ENCODE measurements at regions not wholly inside any gene's neighbourhood (a gene's known extent, or its start where the extent isn't known, plus 50 kb on each side); places are given as distances from the start of the nearest gene placed in this dataset.
"Not testable (repeated sequence)": the region's sequence is repeated elsewhere in the genome, so short reads cannot be mapped to it uniquely, and the experiment has no call there.

DNA sequence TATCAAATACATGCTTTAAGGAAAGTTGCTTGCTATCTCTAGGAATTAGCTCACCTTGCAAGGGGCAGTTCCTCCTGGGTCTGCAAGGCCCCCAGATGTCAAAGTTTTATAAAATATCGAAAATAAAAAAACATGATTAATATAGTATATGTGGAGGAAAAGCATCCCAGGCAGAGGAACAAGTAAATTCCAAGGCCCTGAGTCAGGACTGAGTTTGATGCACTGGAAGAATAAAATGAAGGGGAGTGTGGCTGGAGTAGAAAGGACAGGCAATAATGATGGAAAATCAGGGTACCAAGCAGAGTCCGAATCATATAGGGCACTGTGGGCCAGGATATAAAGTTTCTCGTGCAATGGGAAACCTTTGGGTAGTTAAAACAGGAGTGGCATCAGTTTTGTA lies 112.4 kb upstream of the EEPD1 start:
- DNase-seq, result no peak

DNA sequence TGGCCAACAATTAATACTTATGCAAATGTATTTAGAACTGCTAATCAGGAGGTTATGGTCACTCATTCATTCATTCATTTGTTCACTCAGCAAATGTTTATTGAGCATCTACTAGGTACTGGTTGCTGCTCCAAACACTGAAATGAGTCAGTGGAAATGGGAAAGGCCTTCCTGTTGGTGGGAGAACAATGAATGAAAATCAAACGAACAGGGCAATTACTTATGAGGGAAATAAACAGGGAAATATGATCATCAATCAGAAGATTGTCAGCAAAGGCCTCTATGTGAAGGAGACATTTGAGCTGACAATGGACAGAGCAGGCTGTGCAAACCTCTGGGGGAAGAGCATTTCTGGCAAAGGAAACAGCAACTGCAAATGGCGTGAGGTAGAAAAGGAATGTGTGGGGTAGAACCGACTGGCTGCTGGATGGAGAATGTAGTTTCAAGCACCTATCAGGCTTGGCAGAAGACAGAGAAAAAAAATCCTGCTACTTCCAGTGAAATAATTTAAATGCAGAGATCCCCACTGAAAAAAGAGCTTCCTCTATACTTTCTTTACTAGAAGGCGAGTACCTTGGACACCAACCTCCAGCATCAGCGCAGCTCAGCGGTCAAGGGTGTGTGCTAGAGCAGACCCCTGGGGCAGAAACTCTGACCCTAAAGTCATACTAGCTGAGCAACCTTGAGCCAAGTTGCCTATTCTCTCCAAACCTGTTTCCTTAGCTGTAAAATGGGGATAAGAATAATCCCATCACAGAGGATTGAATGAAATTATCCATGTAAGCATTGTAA lies 108.8 kb upstream of the EEPD1 start:
- no peak for DNase-seq

DNA sequence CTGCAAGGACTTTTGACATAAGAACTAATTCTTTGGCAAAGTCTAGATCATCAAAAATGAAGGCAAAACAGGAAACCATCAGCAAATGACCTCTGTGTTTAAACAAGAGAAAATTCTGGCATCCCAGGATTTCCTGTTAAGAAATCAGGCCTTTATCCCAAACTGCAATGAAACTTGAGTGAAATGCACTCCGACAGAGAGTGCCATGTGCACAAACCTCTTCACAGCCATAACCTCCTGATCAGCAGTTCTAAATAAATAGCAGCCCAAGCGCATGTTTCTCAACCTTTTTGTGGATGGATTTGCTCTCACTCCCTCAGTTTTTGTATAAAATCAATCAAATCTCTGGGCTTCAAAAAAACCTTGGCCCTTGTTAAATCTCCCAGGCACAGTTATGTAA lies 107.7 kb upstream of the EEPD1 start:
- no peak for DNase-seq

DNA sequence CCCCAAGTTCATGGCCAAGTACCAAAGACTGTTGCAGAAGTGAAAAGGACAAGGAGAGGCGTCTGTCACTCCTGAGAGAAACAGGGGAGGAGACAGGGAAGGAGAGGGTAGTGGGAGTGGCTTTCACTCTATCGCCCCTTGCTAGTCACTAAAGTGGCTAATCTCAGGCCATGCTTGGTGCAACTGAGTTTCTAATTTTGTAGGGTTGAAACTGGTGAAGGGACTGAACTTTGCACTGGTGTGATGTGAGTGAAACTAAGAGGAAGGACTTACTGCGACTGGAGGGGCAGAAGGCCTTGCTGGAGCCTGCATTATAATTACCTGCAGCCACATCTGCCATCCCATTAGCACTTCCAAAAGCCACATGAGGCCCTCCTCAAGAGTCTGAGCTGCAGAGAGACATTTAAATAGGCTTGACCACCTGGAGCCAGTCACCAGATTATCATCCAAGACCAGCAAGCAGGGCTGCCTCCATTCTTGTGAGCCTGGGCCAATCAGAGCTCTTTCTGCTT lies 107.2 kb upstream of the EEPD1 start:
- DNase-seq, result no peak

DNA sequence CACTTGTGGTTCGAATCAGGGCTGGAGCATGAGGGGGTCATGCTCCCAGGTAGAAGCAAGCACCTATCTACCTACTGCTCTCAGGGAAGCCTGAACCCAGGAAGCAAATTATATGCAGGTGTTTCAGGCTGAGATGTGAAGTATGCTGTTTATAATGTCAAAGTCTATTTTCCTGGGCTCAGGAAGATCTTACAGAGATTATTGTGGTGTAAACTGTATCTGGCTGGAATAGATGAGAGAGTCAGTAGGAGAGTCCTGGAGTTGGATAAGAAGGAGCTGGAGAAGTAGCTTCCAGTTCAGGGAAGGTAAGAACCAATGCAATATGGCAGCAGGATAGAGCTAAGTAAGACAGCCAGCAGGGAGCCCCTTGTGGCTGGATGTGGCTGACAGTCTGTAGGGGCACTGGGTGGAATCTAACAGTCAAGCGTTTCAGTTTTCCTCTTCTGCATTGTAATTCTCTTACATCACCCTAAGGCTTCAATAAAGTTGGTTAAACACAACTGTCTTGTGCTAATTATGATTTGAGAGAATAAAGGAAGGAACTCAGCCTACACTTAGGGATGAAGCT lies 105.9 kb upstream of the EEPD1 start:
- no peak for DNase-seq

DNA sequence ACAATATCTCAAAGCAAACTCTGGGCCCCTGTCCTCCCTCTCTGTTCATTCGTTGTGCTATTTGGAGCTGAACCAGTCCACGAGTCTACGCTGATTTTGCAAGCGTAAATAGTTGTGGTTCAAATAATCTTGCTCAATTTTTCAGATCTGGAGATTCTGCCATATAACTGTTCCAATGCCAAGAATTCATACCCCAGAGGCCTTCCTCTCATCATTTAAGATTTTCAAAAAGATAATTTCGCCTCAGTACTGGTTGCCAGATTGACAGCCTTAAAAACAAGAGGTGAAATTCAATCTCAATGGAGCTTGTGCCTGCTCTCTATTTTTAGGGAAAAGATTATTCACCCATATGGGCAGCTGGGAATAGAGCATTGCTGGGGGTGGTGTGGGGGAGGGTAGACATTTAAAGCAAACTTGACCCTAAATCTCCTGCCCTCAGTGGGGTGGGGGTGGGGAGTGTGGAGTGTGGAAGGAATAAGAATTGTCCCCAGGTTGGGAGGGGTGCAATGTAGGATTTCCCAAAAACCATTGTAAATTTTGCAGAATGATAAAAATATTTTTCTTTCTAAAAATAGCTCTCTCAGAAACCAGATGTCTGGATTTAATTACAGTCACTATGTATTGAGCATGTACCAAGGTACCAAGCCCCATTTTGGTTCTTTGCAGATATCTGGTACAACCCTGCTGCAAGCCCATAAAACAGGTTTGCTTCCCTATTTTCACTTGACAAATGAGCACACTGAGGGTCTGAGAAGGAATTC lies 104.7 kb upstream of the EEPD1 start:
- no peak for DNase-seq

DNA sequence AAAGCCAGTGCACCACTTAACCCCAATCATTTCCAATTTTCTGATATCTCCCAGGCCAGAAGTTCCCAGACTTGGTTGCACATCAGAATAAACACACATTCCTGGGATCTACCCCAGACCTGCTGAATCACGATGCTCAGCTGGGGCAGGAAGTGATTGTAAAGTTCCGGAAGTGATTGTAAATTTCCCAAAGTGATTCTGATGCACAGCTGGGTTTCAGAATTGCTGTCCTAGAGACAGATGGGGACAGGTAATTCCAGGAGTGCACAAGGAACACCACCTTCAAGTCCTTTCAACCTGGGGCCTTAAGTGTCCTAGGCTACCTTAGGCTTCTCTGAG lies 104.2 kb upstream of the EEPD1 start:
- DNase-seq, result no peak

DNA sequence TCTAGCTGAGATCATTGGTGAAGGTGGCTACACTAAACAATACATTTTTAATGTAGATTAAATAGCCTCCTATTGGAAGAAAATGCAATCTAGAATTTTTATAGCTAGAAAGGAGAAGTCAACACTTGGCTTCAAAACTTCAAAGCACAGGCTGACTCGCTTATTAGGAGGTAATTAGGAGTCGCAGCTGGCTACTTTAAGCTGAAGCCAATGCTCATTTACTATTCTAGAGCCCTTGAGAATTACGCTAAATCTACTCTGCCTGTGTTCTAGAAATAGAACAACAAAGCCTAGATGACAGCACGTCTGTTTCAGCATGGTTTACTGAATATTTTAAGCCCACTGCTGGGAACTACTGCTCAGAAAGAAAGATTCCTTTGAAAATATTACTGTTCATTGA lies 101.6 kb upstream of the EEPD1 start:
- no peak for DNase-seq

DNA sequence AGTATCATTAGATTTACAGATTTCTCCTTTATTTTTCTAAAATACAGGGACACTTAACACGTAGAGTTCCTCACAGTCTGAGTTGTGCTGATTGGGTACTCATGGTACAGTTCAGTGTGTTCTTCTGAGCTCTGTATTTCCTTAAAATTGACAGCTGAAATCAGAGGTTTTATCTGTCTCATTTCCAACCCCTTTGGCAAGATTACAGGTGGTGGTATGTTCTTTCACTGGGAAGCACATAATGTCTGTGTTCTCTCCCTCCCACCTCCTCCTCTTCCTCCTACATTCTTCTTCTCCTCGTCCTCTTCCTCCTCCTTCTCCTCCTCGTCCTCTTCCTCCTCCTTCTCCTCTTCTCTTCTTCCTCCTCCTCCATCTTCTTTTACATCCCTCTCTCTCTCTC lies 99.5 kb upstream of the EEPD1 start:
- DNase-seq, result no peak

DNA sequence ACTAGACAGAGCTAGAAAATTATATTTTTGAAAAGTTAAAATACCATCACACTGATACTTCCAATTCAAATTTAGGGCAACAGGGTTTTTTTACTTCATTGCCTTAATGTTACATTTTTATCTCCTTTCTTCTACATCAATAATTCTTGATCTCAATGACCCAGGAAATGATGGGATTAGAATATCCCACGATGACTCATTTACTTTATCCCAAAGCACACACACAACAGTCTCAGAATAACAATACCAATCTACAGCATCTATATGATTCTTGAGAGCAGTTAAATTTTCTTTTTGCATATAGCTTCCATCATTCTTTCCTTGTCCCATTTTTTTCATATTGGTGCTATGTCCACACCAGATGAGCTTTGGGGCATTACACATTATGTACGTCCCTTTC lies 98.4 kb upstream of the EEPD1 start:
- DNase-seq, result no peak

DNA sequence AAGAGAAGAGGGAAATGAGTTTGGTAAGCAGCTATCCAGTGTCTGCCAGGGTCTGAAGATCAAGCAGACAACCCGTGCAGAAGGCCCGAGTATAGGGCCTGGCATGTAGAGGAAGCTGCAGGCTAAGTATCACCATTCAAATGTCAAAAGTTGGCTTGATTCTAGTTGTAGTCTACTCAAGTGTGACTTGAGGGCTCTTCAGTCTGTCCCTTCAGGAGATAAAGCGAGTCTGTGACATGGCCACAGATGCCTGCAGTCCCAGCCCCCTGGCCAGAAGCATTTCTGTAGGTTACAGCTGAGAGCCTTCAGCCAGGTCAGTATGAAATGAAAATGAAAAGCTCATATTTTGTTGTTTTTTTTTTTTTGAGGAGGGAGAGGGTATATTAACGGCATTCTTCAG lies 97.8 kb upstream of the EEPD1 start:
- no peak for DNase-seq

DNA sequence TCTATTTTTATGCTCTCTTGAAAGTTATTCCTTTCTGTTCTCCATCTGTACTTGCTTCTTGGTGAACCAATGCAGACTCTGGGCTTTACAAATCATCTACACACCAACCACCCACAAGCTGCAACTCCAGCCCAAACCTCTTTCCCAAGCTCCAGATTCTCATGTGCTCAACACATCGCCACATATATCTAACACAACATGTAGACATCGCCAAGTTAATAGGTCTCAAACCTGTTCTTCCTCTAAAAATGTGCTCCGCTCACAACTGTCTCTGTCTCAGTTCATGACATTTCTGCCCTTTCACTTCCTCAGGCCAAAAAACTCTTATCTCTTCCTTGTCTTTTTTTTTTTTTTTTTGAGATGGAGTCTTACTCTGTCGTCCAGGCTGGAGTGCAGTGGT lies 95.7 kb upstream of the EEPD1 start:
- no peak for DNase-seq

DNA sequence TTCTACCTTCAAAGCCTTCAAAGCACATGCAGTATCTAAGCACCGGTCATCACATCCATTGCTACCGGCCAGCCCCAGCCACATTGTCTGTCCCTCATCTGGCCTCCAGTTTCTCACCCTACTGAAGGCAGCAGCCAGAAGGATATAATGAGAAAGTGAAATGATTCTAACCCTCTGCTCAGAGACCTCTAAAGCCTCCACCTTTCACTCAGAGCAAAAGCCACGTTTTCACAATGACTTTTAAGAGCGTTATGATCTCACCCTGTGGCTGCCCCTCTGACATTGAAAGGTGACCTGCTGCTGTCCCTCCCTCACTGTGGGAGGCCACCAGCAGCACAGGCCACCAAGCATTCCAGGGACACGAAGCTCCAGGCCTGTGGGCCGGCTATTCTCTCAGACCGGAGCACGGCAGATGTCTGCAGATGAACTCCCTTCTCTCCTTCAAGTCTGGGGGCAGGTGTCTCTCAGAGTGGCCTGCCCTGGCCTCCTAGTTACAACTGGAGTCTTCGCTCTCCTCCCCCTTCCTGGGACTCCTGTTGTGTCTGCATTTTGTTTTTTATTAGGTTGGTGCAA lies 94.9 kb upstream of the EEPD1 start:
- no peak for DNase-seq

DNA sequence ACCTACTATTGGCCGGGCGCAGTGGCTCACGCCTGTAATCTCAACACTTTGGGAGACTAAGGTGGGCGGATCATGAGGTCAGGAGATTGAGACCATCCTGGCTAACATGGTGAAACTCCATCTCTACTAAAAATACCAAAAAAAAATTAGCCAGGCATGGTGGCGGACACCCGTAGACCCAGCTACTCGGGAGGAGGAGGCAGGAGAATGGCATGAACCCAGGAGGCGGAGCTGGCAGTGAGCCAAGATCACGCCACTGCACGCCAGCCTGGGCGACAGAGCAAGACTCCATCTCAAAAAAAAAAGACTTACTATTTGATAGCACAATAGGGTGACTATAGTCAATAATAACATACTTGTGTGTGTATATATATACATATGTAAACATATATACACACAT lies 92.7 kb upstream of the EEPD1 start:
- DNase-seq, result not testable (repeated sequence)

DNA sequence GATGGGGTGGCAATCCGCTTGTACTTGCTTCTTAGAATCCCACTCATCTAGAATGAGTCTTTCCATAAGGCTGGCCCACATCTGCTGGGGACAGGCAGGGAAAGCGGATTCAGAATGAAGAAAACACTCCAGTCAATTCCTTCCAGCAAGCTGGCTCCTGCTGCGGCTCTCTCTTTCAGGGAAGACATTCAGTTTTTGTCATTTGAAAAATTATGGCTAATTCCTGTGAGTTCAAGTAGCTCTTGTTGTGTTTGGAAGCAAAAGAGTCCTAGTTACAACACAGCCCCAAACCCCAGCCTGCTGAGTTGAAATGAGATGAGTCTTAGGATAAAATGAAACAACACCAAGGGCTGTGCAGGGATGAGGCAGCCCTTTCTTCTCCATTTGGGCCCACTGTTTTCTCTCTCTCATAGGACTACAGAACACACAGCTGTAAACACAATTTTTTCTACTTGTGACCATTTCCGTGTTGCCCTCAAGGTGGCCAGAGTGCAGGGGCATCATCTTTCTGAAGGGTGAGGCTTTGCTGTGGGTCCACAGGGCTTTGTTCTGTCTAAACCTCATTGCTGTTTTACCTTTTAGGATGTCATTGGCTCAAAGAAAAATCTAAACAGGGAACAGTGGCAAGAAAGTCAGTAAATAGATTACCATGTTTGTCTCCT lies 90.8 kb upstream of the EEPD1 start:
- DNase-seq, result no peak

DNA sequence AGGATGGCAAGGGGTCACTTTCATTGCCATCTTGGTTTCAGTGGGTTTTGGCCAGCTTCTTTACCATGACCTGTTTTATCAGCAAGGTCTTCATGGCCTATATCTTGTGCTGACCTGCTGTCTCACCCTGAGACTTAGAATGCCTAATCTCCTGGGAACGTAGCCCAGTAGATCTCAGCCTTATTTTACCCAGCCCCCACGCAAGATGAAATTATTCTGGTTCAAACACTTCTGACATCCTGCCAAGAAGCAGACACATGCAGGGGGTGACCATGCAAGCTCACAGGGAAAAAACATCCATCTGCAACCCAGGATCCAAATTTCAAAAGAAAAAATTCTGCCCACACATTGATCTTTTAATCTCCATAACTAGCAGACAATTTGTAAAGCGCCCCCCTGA lies 88.4 kb upstream of the EEPD1 start:
- DNase-seq, result no peak

DNA sequence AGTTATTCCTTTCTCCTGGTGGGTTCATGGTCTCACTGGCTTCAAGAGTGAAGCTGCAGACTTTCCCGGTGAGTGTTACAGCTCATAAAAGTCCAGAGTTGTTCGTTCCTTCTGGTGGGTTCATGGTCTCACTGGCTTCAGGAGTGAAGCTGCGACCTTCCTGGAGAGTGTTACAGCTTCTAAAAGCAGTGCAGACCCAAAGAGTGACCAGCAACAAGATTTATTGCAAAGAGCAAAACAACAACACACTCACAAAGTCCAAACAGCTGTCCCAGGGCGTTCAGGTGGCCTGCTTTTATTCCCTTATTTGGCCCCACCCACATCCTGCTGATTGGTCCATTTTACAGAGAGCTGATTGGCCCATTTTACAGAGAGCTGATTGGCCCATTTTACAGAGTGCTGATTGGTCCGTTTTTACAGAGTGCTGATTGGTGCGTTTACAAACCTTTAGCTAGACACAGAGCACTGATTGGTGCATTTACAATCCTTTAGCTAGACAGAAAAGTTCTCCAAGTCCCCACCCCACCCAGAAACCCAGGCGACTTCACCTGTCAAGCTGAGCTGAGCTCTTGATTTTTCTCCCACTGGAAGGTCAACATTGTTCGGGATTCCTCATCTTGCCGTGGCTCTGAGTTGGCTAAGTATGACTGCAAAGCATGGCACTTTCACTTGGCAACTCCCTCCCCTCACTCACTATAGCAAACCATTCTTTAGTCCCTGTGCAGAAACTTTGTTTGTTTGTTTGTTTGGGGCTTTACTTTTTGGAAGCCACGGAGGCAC lies 87.3 kb upstream of the EEPD1 start:
- not testable (repeated sequence) for DNase-seq

DNA sequence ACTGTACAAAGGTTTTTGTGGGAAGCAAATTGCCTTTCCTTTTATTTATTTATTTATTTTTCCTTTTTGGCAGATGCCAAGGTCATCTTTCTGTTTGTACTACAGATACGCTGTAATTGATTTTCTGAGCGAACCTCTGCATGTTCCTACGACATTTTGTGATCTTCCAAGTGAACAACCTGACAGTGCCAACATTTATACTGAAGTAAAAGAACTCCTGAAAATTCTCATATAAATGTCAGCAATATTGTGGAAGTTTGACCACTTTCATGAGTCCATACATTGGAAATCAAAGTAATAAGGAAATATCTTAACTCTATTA lies 86.8 kb upstream of the EEPD1 start:
- no peak for DNase-seq

DNA sequence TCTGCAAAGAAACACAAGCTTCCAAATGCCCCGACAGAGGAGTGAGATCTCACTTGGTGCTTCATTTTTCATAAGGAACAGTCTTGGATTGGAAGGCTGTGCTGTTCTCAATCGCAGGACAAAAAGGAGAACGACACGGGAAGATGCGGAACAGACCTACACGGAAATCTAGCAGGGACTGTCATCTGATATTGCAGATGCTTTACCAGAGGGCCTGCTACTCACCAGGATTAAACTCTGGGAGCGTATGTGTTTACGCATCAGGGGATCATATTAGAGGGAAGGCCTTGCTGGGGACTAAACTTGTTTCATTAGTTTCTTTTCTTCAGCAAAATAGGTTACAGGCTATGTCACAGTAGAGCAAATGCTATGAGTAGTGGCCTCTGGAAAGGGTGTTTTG lies 82.8 kb upstream of the EEPD1 start:
- no peak for DNase-seq

DNA sequence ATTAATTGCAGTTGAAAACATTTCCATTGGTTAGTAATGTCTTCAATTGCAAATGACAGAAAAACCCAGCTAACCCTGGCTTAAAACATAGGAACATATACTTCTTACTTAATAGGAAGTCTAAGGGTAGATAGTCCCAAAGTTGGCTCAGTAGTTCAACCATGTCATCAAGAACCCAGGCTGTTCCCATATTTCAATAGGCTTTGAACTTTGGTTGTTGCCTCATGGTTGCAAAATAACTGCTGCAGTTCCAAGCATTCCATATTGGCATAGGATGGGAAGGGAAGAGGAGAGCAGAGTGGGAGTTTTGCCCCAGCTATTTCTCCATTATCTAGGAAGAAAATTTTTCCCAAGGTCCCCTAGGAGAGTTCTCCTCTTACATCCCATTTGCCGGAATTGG lies 81.4 kb upstream of the EEPD1 start:
- DNase-seq, result no peak

DNA sequence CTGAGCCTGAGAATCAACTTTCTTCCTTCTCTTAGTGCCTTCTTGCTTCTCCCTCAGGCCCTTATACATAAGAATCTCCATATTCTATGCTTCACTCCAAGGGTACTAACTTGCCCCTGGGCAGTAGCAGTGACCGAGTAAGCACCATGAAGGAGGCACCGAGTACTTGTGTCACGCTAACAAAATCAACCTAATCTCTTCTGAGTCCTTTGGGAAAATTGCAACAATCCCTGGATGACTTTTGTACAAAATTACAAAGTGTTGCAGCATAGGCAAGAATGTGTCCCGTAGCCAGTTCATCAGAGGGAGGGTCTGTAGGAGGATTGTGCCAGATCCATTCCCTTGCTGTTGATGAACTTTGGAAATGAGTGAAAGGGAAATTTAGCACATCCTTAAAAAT lies 80.4 kb upstream of the EEPD1 start:
- DNase-seq, result no peak

DNA sequence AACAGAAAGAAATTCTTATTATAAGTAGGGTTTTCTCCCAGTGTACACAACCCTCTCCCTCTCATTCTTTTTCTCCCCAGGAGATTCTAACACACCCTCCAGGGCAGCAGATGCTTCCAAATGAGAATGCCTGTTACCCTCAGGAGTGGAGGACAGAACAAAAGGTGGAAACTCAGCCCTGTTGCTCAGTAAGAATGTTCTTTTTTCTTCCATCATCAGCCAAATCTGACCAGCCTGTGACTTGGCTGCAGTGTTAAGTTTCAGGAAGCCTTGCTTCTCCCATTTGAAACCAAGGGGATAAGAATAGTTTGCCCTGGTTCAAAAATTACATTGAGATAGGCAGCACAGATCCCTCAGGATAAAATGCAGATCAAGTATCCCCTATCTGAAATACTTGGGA lies 77.5 kb upstream of the EEPD1 start:
- no peak for DNase-seq

DNA sequence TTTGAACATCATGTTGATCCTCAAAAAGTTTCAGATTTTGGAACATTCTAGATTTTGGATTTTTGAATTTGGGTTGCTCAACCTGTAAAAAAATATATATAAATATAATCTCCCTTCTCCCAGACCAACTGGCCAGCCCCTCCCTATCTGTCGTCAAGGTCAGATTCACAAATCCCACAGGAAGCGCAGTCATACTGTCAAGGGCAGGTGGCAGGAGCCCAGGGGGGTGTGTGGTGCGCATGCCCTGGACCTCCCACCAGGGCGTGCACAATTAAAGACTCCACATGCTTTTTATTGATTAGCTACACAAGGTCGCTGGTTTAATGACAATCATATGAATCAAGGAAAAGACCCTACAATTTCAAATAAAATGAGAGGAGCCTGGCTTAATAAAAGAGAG lies 77.0 kb upstream of the EEPD1 start:
- no peak for DNase-seq
